Tibial nerve (tissue), 4 donors: ENCODE measurements at regions not wholly inside any gene's neighbourhood (a gene's known extent, or its start where the extent isn't known, plus 50 kb on each side); places are given as distances from the start of the nearest gene placed in this dataset.
"Not testable (repeated sequence)": the region's sequence is repeated elsewhere in the genome, so short reads cannot be mapped to it uniquely, and the experiment has no call there.

Experiments used
- EP300 ChIP-seq, 2 donors: sonication (generic); formaldehyde crosslinking; IDR thresholded peaks; one replicate each; pipeline ENCODE4 v1.6.1; 2017; ENCODE audit warnings: antibody characterized with exemption in 2 of 2, mild to moderate bottlenecking in 1 of 2
- POLR2A ChIP-seq, 2 donors: fragments of 450-650 bp; IDR thresholded peaks; one replicate each; pipeline ENCODE4 v1.6.1; 2017; ENCODE audit warnings: antibody characterized with exemption in 2 of 2, mild to moderate bottlenecking in 2 of 2, moderate library complexity in 2 of 2
- TF ChIP-seq, protein P1 (sequence below), 5 experiments: fragments of 200-600 bp in 3 of 5; fragments of 450-650 bp in 2 of 5; sonication (generic) in 3 of 5; IDR thresholded peaks; one replicate each; pipeline ENCODE4 v1.5.1; 2016 to 2019; ENCODE audit warnings: antibody characterized with exemption in 5 of 5, mild to moderate bottlenecking in 3 of 5, moderate library complexity in 2 of 5

- TF ChIP-seq POLR2A, EP300 (IDR thresholded peaks at IDR 0.05): not testable (repeated sequence)
- TF ChIP-seq, protein P1, sequence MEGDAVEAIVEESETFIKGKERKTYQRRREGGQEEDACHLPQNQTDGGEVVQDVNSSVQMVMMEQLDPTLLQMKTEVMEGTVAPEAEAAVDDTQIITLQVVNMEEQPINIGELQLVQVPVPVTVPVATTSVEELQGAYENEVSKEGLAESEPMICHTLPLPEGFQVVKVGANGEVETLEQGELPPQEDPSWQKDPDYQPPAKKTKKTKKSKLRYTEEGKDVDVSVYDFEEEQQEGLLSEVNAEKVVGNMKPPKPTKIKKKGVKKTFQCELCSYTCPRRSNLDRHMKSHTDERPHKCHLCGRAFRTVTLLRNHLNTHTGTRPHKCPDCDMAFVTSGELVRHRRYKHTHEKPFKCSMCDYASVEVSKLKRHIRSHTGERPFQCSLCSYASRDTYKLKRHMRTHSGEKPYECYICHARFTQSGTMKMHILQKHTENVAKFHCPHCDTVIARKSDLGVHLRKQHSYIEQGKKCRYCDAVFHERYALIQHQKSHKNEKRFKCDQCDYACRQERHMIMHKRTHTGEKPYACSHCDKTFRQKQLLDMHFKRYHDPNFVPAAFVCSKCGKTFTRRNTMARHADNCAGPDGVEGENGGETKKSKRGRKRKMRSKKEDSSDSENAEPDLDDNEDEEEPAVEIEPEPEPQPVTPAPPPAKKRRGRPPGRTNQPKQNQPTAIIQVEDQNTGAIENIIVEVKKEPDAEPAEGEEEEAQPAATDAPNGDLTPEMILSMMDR (IDR thresholded peaks at IDR 0.05), result not testable (repeated sequence)
Measured at GRCh38 chr11:71745656-71746055, 87.3 kb upstream of the DEFB108B start.
